Smooth muscle cell (in vitro differentiated cells): ENCODE measurements at regions not wholly inside any gene's neighbourhood (a gene's known extent, or its start where the extent isn't known, plus 50 kb on each side); places are given as distances from the start of the nearest gene placed in this dataset.
A peak's percentile ranks its signal among the peaks of the same experiment; 100 is the strongest.
"Not testable (repeated sequence)": the region's sequence is repeated elsewhere in the genome, so short reads cannot be mapped to it uniquely, and the experiment has no call there.

Experiments used
- DNase-seq: peaks from one replicate; lab custom pipeline; 2025; ENCODE audit not compliant: unreplicated experiment; lab: John Stamatoyannopoulos, UW
- H2AFZ ChIP-seq: fragments of 200-600 bp; sonication (generic); 2 replicates; pipeline ENCODE4 v1.6.0; 2016; ENCODE audit warnings: antibody characterized with exemption, low read depth, mild to moderate bottlenecking
- H3F3A ChIP-seq: fragments of 200-600 bp; sonication (generic); 2 replicates; pipeline ENCODE4 v1.6.0; 2017; ENCODE audit warnings: antibody characterized with exemption, low read depth
- H3K27ac ChIP-seq: fragments of 200-600 bp; sonication (generic); 2 replicates; pipeline ENCODE4 v1.5.1; 2016; ENCODE audit warnings: low read depth, mild to moderate bottlenecking
- H3K27me3 ChIP-seq: fragments of 200-600 bp; sonication (generic); 2 replicates; pipeline ENCODE4 v1.6.1; 2016; ENCODE audit warnings: low read depth, mild to moderate bottlenecking
- H3K36me3 ChIP-seq: fragments of 200-600 bp; sonication (generic); 2 replicates; pipeline ENCODE4 v1.5.1; 2016; ENCODE audit warnings: low read depth
- H3K4me1 ChIP-seq: fragments of 200-600 bp; sonication (generic); 2 replicates; pipeline ENCODE4 v1.5.1; 2016; ENCODE audit warnings: low read depth
- H3K4me2 ChIP-seq: fragments of 200-600 bp; sonication (generic); 2 replicates; pipeline ENCODE4 v1.6.0; 2016; ENCODE audit warnings: mild to moderate bottlenecking
- H3K4me3 ChIP-seq: fragments of 200-600 bp; sonication (generic); 2 replicates; pipeline ENCODE4 v1.5.1; 2016; ENCODE audit warnings: mild to moderate bottlenecking
- H3K79me2 ChIP-seq: fragments of 200-600 bp; sonication (generic); 2 replicates; pipeline ENCODE4 v1.6.0; 2016; ENCODE audit warnings: low read depth, mild to moderate bottlenecking
- H3K9ac ChIP-seq: fragments of 200-600 bp; sonication (generic); 2 replicates; pipeline ENCODE4 v1.6.0; 2016; ENCODE audit warnings: low read depth
- H3K9me3 ChIP-seq: fragments of 200-600 bp; sonication (generic); replicated peaks from 2 replicates; pipeline ENCODE4 v1.5.1; 2016; ENCODE audit warnings: low read depth
- H4K20me1 ChIP-seq: fragments of 200-600 bp; sonication (generic); 2 replicates; pipeline ENCODE4 v1.6.0; 2016; ENCODE audit warnings: low read depth
- WGBS: methylation state at CpG from one replicate; pipeline ENCODE4 v1.1.7; 2016; ENCODE audit warnings: low lambda C conversion rate; 5-methylcytosine and 5-hydroxymethylcytosine counted together
- TF ChIP-seq, protein P1 (sequence below): fragments of 200-600 bp; sonication (generic); IDR thresholded peaks from 2 replicates; pipeline ENCODE4 v1.5.1; 2017; ENCODE audit warnings: borderline replicate concordance, mild to moderate bottlenecking, antibody characterized with exemption; ENCODE audit not compliant: insufficient read depth, poor library complexity, severe bottlenecking

DNA sequence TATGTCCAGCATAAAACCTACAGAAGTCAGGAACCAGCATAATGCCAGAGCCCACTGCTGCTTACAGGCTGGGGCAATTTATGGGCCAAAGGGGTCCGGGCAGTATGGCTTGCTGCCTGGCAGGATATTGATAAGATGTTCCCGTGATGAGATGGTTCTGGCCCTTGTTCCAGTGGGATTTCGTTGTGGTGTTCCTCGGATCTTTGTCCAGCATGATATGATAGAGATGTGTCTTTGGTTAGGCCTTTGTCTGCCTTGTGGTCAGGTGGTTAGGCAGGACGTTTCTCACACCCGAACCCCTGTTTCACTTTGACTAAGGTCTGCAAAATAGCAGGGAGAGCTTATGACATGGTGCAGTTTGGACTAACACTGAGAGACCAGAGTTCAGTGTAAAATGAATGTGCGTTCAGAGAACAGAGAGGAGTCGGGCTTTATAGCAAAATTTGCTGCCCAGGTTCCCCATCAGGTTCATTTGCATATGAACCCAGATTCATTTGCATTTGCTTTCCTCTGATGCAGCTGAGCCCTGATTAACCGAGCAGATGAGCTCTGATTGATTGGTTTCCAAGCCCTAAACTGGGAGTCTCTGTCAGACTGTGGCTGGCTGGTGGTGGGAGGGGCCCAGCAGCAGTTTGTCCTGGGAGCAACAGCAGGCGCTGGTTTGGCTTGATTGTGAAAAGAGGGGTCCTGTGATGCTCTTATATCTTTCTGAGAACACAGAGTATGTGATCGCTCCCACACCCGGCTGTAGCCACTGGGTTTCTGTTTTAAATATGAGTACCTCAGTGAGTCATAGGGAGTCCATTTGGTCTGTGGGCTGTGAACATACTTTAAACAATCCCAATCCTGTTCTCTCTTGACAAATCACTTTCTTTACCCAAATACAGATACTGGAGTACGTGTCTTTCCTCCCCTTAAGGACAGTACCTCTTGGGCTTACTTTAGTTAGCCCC is 156.3 kb upstream of the PZP start:
- H3K4me3 ChIP-seq = peak overlapping the region; percentile 23
- H3K79me2 ChIP-seq = no peaks in the 10 kb centered on the region
- peak overlapping the region; percentile 36 for H3K9ac ChIP-seq
- no peaks in the 10 kb centered on the region for H3K36me3 ChIP-seq
- no peaks in the 10 kb centered on the region for H3F3A ChIP-seq
- WGBS = 22% methylated on average over 13 of the region's 13 CpGs
- H3K4me1 ChIP-seq = peaks cover 11% of the 10 kb centered on the region
- H2AFZ ChIP-seq = peak overlapping the region; percentile 3
- peak overlapping the region; percentile 84 for H3K4me2 ChIP-seq
- no peaks in the 10 kb centered on the region for H4K20me1 ChIP-seq
- H3K9me3 ChIP-seq = no peaks in the 10 kb centered on the region
- TF ChIP-seq, protein P1, sequence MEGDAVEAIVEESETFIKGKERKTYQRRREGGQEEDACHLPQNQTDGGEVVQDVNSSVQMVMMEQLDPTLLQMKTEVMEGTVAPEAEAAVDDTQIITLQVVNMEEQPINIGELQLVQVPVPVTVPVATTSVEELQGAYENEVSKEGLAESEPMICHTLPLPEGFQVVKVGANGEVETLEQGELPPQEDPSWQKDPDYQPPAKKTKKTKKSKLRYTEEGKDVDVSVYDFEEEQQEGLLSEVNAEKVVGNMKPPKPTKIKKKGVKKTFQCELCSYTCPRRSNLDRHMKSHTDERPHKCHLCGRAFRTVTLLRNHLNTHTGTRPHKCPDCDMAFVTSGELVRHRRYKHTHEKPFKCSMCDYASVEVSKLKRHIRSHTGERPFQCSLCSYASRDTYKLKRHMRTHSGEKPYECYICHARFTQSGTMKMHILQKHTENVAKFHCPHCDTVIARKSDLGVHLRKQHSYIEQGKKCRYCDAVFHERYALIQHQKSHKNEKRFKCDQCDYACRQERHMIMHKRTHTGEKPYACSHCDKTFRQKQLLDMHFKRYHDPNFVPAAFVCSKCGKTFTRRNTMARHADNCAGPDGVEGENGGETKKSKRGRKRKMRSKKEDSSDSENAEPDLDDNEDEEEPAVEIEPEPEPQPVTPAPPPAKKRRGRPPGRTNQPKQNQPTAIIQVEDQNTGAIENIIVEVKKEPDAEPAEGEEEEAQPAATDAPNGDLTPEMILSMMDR = no peak
- H3K27ac ChIP-seq = peak overlapping the region; percentile 62
- no peak for DNase-seq
- H3K27me3 ChIP-seq = no peaks in the 10 kb centered on the region

DNA sequence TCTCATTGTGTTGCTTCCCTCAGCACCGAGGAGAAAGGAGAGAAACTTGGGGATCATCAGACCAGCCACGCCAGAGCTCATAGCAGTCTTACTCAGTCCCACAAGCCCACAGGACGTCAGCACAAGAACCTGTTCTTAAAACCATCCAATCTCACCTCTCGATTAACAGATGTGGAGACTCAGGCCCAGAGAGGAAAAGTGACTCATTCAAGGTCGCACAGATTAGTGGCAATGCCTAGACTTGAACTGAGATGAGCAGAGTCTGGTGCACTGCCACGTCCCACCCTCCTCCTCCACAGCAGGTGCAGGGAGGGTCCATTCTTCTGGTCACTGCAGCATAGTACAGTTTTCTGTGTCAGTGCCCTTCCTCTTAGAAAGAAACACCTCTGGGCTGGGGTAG is 154.9 kb upstream of the PZP start:
- TF ChIP-seq, protein P1 = no peak
- Histone ChIP-seq H3K9ac (no peak overlapping the region), H3K4me3 (no peak overlapping the region), H3K27me3 (no peaks in the 10 kb centered on the region), H3F3A (no peaks in the 10 kb centered on the region), H3K4me1 (peaks cover 11% of the 10 kb centered on the region), H3K79me2 (no peaks in the 10 kb centered on the region), H2AFZ (no peak overlapping the region), H3K4me2 (no peak overlapping the region), H3K9me3 (no peaks in the 10 kb centered on the region), H3K27ac (no peak overlapping the region), H3K36me3 (no peaks in the 10 kb centered on the region), H4K20me1 (no peaks in the 10 kb centered on the region)
- DNase-seq = no peak
- WGBS = 75% methylated on average over 6 of the region's 6 CpGs

DNA sequence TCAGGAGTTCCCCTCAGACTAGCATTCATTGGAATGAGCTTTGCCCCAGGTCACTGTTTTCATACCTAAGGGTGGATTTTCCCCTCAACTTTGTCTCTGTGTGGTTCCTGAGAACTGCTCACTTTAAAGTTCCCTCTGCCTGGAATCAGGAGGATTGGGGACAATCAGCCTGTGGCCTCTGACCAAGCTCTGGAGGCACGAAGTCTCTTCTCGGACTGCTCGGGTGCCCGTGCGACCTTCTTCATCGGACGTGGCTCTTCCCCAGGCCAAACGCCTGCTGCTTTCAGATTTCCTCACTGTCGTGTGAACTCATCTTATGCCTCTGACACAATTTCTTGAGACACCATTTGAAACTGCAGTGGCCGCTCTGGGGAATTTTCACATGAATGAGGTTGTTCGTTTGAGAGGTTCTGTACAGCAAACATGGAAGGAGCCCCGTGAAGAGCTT is 153.7 kb upstream of the PZP start:
- no peak overlapping the region for H3K27ac ChIP-seq
- no peak overlapping the region for H3K9ac ChIP-seq
- DNase-seq = no peak
- no peaks in the 10 kb centered on the region for H3K9me3 ChIP-seq
- H3K79me2 ChIP-seq = no peaks in the 10 kb centered on the region
- no peaks in the 10 kb centered on the region for H3K36me3 ChIP-seq
- peaks cover 11% of the 10 kb centered on the region for H3K4me1 ChIP-seq
- H3K27me3 ChIP-seq = no peaks in the 10 kb centered on the region
- H3K4me3 ChIP-seq = no peak overlapping the region
- 85% methylated on average over 12 of the region's 12 CpGs for WGBS
- H2AFZ ChIP-seq = no peak overlapping the region
- no peaks in the 10 kb centered on the region for H4K20me1 ChIP-seq
- H3K4me2 ChIP-seq = no peak overlapping the region
- TF ChIP-seq, protein P1 = no peak
- H3F3A ChIP-seq = no peaks in the 10 kb centered on the region

DNA sequence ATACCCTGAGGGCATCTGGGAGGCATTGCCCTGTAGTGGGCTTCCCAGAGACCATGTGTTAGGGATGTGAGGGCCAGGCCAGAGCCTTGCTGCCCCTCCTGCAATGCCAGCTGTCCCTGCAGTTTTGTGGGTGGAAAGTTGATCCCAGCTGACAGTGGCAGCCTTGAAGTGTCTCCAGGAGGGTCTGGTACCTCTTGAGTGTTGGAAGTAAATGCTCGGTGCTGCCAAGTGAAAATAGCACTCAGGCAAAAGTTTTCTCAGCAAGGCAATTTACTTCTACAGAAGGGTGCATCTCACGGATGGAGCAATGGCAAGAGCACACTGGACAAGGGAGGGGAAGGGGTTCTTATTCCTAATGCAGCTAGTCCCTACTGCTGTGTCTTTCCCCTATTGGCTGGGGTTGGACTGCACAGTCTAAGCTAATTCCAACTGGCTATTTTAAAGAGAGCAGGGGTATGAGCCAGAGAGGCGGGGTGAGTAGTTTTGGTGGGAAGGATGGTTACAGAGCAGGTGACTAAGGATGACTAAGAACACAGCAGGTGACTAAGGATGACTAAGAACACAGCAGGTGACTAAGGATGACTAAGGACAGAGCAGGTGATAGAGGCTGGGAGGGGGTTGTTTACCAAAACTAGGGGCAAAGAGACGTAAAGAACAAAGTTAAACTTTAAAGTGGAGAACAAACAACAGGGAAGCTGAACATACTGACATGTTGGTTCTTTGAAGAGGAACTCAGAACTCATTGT is 146.0 kb upstream of the PZP start:
- WGBS = 68% methylated on average over 4 of the region's 4 CpGs

More for the DNA sequence above, 146.0 kb upstream of the PZP start:
- not testable (repeated sequence) for H3K79me2 ChIP-seq, H3K4me3 ChIP-seq, H4K20me1 ChIP-seq, H3K4me2 ChIP-seq, H3F3A ChIP-seq, H2AFZ ChIP-seq, H3K4me1 ChIP-seq, H3K9ac ChIP-seq, DNase-seq, H3K9me3 ChIP-seq, H3K27me3 ChIP-seq, H3K36me3 ChIP-seq
- H3K27ac ChIP-seq = peak overlapping the region; percentile 15
